GM23338 (cell line): ENCODE measurements at regions not wholly inside any gene's neighbourhood (a gene's known extent, or its start where the extent isn't known, plus 50 kb on each side); places are given as distances from the start of the nearest gene placed in this dataset.

Source experiments
- EZH2 ChIP-seq: fragments of 200-600 bp; sonication (generic); IDR thresholded peaks from one replicate; pipeline ENCODE4 v1.8.0; 2017; ENCODE audit warnings: antibody characterized with exemption, mild to moderate bottlenecking, low read depth; ENCODE audit not compliant: unreplicated experiment
- EZH2phosphoT487 ChIP-seq: fragments of 200-600 bp; sonication (generic); IDR thresholded peaks from one replicate; pipeline ENCODE4 v1.8.1; 2018; ENCODE audit warnings: antibody characterized with exemption; ENCODE audit not compliant: unreplicated experiment
- NANOG ChIP-seq: IDR thresholded peaks from 2 replicates; pipeline ENCODE4 v1.6.1; 2016; ENCODE audit warnings: antibody characterized with exemption, borderline replicate concordance
- POLR2AphosphoS5 ChIP-seq: IDR thresholded peaks from 2 replicates; pipeline ENCODE4 v1.6.1; 2016; ENCODE audit warnings: antibody characterized with exemption, low read depth
- TF ChIP-seq, protein P1 (sequence below), 2 experiments: fragments of 200-600 bp in 1 of 2; sonication (generic) in 1 of 2; conservative IDR thresholded peaks; 2 replicates each; pipeline versions ENCODE4 v1.5.1 to v1.6.1; 2016 to 2017; ENCODE audit warnings: antibody characterized with exemption in 2 of 2, low read depth in 2 of 2, mild to moderate bottlenecking in 2 of 2, moderate library complexity in 1 of 2
- TF ChIP-seq, protein P2 (sequence below): IDR thresholded peaks from one replicate; pipeline ENCODE4 v1.6.1; 2018; ENCODE audit warnings: antibody characterized with exemption; ENCODE audit not compliant: unreplicated experiment

DNA sequence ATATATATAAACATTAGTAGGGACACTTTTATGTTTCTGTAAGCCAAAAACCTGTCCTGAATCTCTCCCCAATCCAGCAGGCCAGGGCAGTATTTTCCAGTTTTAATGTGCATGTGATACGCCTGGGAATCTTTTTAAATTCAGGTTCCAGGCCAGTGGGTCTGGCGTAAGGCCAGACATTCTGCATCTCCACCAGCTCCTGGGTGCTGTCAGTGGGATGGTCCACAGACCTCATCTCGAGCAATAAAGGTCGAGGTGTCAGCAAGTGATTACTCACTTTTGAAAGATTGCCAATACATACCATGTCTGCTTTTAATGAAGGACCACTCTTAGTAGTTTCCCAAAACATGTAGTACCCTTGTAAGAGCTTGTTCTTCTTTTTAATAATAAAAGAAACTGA lies 189.9 kb upstream of the SH3BP4 start:
- no peak for TF ChIP-seq EZH2phosphoT487
- TF ChIP-seq, protein P1, sequence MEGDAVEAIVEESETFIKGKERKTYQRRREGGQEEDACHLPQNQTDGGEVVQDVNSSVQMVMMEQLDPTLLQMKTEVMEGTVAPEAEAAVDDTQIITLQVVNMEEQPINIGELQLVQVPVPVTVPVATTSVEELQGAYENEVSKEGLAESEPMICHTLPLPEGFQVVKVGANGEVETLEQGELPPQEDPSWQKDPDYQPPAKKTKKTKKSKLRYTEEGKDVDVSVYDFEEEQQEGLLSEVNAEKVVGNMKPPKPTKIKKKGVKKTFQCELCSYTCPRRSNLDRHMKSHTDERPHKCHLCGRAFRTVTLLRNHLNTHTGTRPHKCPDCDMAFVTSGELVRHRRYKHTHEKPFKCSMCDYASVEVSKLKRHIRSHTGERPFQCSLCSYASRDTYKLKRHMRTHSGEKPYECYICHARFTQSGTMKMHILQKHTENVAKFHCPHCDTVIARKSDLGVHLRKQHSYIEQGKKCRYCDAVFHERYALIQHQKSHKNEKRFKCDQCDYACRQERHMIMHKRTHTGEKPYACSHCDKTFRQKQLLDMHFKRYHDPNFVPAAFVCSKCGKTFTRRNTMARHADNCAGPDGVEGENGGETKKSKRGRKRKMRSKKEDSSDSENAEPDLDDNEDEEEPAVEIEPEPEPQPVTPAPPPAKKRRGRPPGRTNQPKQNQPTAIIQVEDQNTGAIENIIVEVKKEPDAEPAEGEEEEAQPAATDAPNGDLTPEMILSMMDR (conservative IDR thresholded peaks at IDR 0.05; ENCODE audit: low read depth in 2 of 2): no peak
- TF ChIP-seq EZH2: no peak
- TF ChIP-seq NANOG: no peak
- TF ChIP-seq, protein P2, sequence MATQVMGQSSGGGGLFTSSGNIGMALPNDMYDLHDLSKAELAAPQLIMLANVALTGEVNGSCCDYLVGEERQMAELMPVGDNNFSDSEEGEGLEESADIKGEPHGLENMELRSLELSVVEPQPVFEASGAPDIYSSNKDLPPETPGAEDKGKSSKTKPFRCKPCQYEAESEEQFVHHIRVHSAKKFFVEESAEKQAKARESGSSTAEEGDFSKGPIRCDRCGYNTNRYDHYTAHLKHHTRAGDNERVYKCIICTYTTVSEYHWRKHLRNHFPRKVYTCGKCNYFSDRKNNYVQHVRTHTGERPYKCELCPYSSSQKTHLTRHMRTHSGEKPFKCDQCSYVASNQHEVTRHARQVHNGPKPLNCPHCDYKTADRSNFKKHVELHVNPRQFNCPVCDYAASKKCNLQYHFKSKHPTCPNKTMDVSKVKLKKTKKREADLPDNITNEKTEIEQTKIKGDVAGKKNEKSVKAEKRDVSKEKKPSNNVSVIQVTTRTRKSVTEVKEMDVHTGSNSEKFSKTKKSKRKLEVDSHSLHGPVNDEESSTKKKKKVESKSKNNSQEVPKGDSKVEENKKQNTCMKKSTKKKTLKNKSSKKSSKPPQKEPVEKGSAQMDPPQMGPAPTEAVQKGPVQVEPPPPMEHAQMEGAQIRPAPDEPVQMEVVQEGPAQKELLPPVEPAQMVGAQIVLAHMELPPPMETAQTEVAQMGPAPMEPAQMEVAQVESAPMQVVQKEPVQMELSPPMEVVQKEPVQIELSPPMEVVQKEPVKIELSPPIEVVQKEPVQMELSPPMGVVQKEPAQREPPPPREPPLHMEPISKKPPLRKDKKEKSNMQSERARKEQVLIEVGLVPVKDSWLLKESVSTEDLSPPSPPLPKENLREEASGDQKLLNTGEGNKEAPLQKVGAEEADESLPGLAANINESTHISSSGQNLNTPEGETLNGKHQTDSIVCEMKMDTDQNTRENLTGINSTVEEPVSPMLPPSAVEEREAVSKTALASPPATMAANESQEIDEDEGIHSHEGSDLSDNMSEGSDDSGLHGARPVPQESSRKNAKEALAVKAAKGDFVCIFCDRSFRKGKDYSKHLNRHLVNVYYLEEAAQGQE: no peak
- no peak for TF ChIP-seq POLR2AphosphoS5
